AG04450 (cell line): ENCODE measurements at regions not wholly inside any gene's neighbourhood (a gene's known extent, or its start where the extent isn't known, plus 50 kb on each side); places are given as distances from the start of the nearest gene placed in this dataset.
"Not testable (repeated sequence)": the region's sequence is repeated elsewhere in the genome, so short reads cannot be mapped to it uniquely, and the experiment has no call there.

Experiments
- CTCF ChIA-PET: fragments of 300-600, 350-600 bp; formaldehyde crosslinking; extraction: SDS; loops from one replicate; lab custom pipeline; 2022; ENCODE audit warnings: antibody characterized with exemption, inconsistent platforms; lab: Charles Lee
- POLR2A ChIA-PET: fragments of 350-600 bp; formaldehyde crosslinking; extraction: SDS; loops from one replicate; lab custom pipeline; 2021; ENCODE audit warnings: antibody characterized with exemption, inconsistent platforms; lab: Yijun Ruan, JAX
- DNase-seq: peaks from one replicate; pipeline ENCODE4 v3.0.0-alpha.2; 2011; ENCODE audit warnings: low read depth, low spot score
- H3K27ac ChIP-seq: one replicate; pipeline ENCODE4 v1.5.1; 2012; ENCODE audit warnings: low read depth, low read length, control low read depth
- H3K27me3 ChIP-seq: one replicate; pipeline ENCODE4 v1.6.0; 2012; ENCODE audit warnings: low read length; ENCODE audit not compliant: control insufficient read depth, insufficient read depth
- H3K4me3 ChIP-seq: 2 replicates; pipeline ENCODE4 v1.5.1; 2011; ENCODE audit warnings: mild to moderate bottlenecking, low read depth, low read length, control low read depth
- H3K9me3 ChIP-seq: 2 replicates; pipeline ENCODE4 v1.5.1; 2012; ENCODE audit warnings: low read length; ENCODE audit not compliant: control insufficient read depth, insufficient read depth
- TF ChIP-seq, protein P1 (sequence below): IDR thresholded peaks from 2 replicates; pipeline ENCODE4 v1.5.1; 2011; ENCODE audit warnings: low read depth, low read length, control low read depth, inconsistent platforms

DNA sequence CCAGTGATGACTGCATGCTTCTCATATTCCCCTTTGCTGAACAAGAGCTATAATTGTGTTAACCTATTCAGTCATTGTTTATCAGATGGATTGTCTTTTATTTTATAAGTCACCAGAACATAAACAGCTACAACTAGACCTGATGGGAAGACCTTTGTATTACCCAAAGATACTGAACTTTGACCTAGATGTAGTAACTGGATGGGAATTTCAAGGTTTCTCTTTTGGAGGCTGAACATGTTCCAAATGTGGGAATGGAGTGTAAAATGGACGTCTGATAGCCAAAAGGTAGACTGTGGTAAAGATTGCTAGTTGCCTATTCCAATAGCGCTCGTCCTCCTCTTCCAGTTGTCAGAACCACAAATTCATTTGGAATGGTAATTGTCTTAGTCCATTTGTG, 56.4 kb upstream of the ST3GAL5 start:
- POLR2A ChIA-PET = interaction anchor here (0.7 kb wide), 1 partner anchor 56 kb away, joined by 3 read pairs; the partner anchor contains the start of gene ST3GAL5
- Histone ChIP-seq H3K4me3 (no peak overlapping the region), H3K27me3 (peaks cover 12% of the 10 kb centered on the region), H3K9me3 (peaks cover 11% of the 10 kb centered on the region), H3K27ac (no peak overlapping the region)
- TF ChIP-seq, protein P1, sequence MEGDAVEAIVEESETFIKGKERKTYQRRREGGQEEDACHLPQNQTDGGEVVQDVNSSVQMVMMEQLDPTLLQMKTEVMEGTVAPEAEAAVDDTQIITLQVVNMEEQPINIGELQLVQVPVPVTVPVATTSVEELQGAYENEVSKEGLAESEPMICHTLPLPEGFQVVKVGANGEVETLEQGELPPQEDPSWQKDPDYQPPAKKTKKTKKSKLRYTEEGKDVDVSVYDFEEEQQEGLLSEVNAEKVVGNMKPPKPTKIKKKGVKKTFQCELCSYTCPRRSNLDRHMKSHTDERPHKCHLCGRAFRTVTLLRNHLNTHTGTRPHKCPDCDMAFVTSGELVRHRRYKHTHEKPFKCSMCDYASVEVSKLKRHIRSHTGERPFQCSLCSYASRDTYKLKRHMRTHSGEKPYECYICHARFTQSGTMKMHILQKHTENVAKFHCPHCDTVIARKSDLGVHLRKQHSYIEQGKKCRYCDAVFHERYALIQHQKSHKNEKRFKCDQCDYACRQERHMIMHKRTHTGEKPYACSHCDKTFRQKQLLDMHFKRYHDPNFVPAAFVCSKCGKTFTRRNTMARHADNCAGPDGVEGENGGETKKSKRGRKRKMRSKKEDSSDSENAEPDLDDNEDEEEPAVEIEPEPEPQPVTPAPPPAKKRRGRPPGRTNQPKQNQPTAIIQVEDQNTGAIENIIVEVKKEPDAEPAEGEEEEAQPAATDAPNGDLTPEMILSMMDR = no peak
- CTCF ChIA-PET = interaction anchor here (1.1 kb wide), 1 partner anchor 56 kb away, joined by 3 read pairs; the partner anchor contains the start of gene ST3GAL5
- DNase-seq = no peak

GRCh38 chr2:85942346-85942957, 53.7 kb upstream of the ST3GAL5 start:
- Histone ChIP-seq H3K27ac (no peak overlapping the region), H3K27me3 (peaks cover 2% of the 10 kb centered on the region), H3K4me3 (no peak overlapping the region), H3K9me3 (peaks cover 11% of the 10 kb centered on the region)
- no peak for DNase-seq
- POLR2A ChIA-PET = no interaction called here
- TF ChIP-seq, protein P1 = no peak
- CTCF ChIA-PET = no interaction called here

DNA sequence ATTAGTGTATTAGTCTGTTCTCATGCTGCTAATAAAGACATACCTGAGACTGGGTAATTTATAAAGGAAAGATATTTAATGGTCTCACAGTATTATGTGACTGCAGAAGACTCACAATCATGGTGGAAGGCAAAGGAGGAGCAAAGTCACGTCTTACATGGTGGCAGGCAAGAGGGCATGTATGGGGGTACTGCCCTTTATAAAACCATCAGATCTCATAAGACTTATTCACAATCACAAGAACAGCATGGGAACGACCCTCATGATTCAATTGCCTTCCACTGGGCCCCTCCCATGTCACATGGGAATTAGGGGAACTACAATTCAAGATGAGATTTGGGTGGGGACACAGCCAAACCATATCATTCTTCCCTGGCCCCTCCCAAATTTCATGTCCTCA, 52.7 kb upstream of the ST3GAL5 start:
- DNase-seq, POLR2A ChIA-PET, CTCF ChIA-PET: not testable (repeated sequence)

GRCh38 chr2:85939131-85939530, 50.3 kb upstream of the ST3GAL5 start:
- TF ChIP-seq, protein P1 = no peak
- Histone ChIP-seq H3K4me3 (no peak overlapping the region), H3K27ac (no peak overlapping the region), H3K27me3 (no peaks in the 10 kb centered on the region), H3K9me3 (peaks cover 8% of the 10 kb centered on the region)
- ChIA-PET POLR2A (no interaction called here), CTCF (interaction anchor here (1.5 kb wide), 1 partner anchor 112 kb away, joined by 3 read pairs; no protein-coding TSS in a partner anchor)
- no peak for DNase-seq

More for the DNA sequence above, 52.7 kb upstream of the ST3GAL5 start:
- not testable (repeated sequence) for H3K9me3 ChIP-seq, H3K4me3 ChIP-seq, H3K27me3 ChIP-seq, H3K27ac ChIP-seq
